Non-pigmented ciliary epithelial cell (primary cell): ENCODE measurements at regions not wholly inside any gene's neighbourhood (a gene's known extent, or its start where the extent isn't known, plus 50 kb on each side); places are given as distances from the start of the nearest gene placed in this dataset.

ENCODE experiments used
- DNase-seq: peaks from one replicate; pipeline ENCODE4 v3.0.0-alpha.2; 2010; ENCODE audit warnings: low read depth

- DNase-seq: peak; percentile 51
Observed at GRCh38 chr15:60095711-60096110, 91.6 kb downstream of the FOXB1 start.

GRCh38 chr15:60096157-60096556 is 92.0 kb downstream of the FOXB1 start:
- DNase-seq: peak; percentile 60

GRCh38 chr15:60101416-60101815 is 97.3 kb downstream of the FOXB1 start:
- no peak for DNase-seq

GRCh38 chr15:60102748-60103147 is 98.6 kb downstream of the FOXB1 start:
- DNase-seq: no peak

GRCh38 chr15:60110909-60111308 is 106.8 kb downstream of the FOXB1 start:
- no peak for DNase-seq

- no peak for DNase-seq
Observed at GRCh38 chr15:60115579-60116380, 111.7 kb downstream of the FOXB1 start.

GRCh38 chr15:60116456-60117089 is 112.5 kb downstream of the FOXB1 start:
- DNase-seq: no peak

- no peak for DNase-seq
Observed at GRCh38 chr15:60118146-60118545, 114.0 kb downstream of the FOXB1 start.

GRCh38 chr15:60118626-60119025 is 114.5 kb downstream of the FOXB1 start:
- DNase-seq: no peak

GRCh38 chr15:60119101-60119500 is 115.0 kb downstream of the FOXB1 start:
- no peak for DNase-seq

- DNase-seq: no peak
Observed at GRCh38 chr15:60120100-60120499, 116.0 kb downstream of the FOXB1 start.

GRCh38 chr15:60121845-60122244 is 117.7 kb downstream of the FOXB1 start:
- DNase-seq: no peak

GRCh38 chr15:60122691-60123090 is 118.6 kb downstream of the FOXB1 start:
- no peak for DNase-seq

GRCh38 chr15:60124460-60125070 is 120.5 kb downstream of the FOXB1 start:
- no peak for DNase-seq

- no peak for DNase-seq
Observed at GRCh38 chr15:60125334-60125733, 121.2 kb downstream of the FOXB1 start.

- DNase-seq: no peak
Observed at GRCh38 chr15:60126200-60126599, 122.1 kb downstream of the FOXB1 start.

- DNase-seq: no peak
Observed at GRCh38 chr15:60126661-60127060, 122.5 kb downstream of the FOXB1 start.

- no peak for DNase-seq
Observed at GRCh38 chr15:60128000-60128376, 123.9 kb downstream of the FOXB1 start.

- no peak for DNase-seq
Observed at GRCh38 chr15:60128710-60129109, 124.6 kb downstream of the FOXB1 start.

- DNase-seq: no peak
Observed at GRCh38 chr15:60130398-60130797, 126.3 kb downstream of the FOXB1 start.

- DNase-seq: no peak
Observed at GRCh38 chr15:60130821-60131220, 126.7 kb downstream of the FOXB1 start.

- no peak for DNase-seq
Observed at GRCh38 chr15:60134609-60135008, 130.5 kb downstream of the FOXB1 start.

GRCh38 chr15:60135961-60136360 is 131.8 kb downstream of the FOXB1 start:
- DNase-seq: no peak
